T-helper 2 cell treated with Interferon-gamma antibody and Interleukin-4, amounts not matched to agents 5 μg/mL and 100 μg/mL, for 36 hours (primary cell): ENCODE measurements at regions not wholly inside any gene's neighbourhood (a gene's known extent, or its start where the extent isn't known, plus 50 kb on each side); places are given as distances from the start of the nearest gene placed in this dataset.

ENCODE experiments used
- DNase-seq: peaks from one replicate; pipeline ENCODE4 v3.0.0; 2021; ENCODE audit warnings: low spot score
- H3K27ac Mint-ChIP-seq: one replicate; pipeline ENCODE4 v1.8.0; 2021; ENCODE audit warnings: mild to moderate bottlenecking, mixed read lengths
- H3K27me3 Mint-ChIP-seq: one replicate; pipeline ENCODE4 v1.8.0; 2021; ENCODE audit warnings: low read depth, mixed read lengths
- H3K36me3 Mint-ChIP-seq: one replicate; pipeline ENCODE4 v1.8.0; 2021; ENCODE audit warnings: low read depth, mixed read lengths
- H3K4me1 Mint-ChIP-seq: one replicate; pipeline ENCODE4 v1.8.0; 2021; ENCODE audit warnings: low read depth, mixed read lengths
- H3K4me3 Mint-ChIP-seq: one replicate; pipeline ENCODE4 v1.8.0; 2022; ENCODE audit warnings: mild to moderate bottlenecking, moderate library complexity, mixed read lengths
- H3K9me3 Mint-ChIP-seq: one replicate; pipeline ENCODE4 v1.8.0; 2021; ENCODE audit warnings: mixed read lengths

GRCh38 chr3:117217355-117217754, 507.8 kb downstream of the TUSC7 start:
- no peaks in the 10 kb centered on the region for H3K36me3 Mint-ChIP-seq
- H3K4me3 Mint-ChIP-seq, result no peak overlapping the region
- peaks cover 10% of the 10 kb centered on the region for H3K9me3 Mint-ChIP-seq
- no peaks in the 10 kb centered on the region for H3K4me1 Mint-ChIP-seq
- H3K27ac Mint-ChIP-seq, result no peak overlapping the region
- no peaks in the 10 kb centered on the region for H3K27me3 Mint-ChIP-seq
- no peak for DNase-seq

GRCh38 chr3:117217760-117218316, 508.3 kb downstream of the TUSC7 start:
- Mint-ChIP-seq H3K27me3 (no peaks in the 10 kb centered on the region), H3K9me3 (peaks cover 5% of the 10 kb centered on the region), H3K4me1 (no peaks in the 10 kb centered on the region), H3K36me3 (no peaks in the 10 kb centered on the region), H3K4me3 (no peak overlapping the region), H3K27ac (no peak overlapping the region)
- no peak for DNase-seq

DNA sequence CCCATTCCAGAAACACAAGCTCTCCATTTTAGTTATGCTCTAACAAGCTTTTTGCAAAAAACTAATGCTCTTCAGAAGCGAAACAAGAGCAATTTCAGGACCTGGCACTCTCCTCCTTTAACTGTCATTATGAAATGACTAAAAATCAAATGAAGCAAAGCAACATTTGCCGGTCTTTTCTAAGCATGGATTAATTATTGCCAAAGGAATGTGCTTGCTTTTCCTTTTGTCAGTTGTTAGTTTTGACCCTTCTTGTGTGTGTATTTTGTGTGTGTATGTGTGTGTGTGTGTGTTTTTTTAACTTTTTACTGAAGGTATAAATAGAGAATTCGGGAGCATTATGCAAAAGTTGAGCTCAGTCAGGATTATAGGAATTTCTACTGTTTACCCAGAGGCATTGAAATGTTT, 509.1 kb downstream of the TUSC7 start:
- no peak overlapping the region for H3K4me3 Mint-ChIP-seq
- no peaks in the 10 kb centered on the region for H3K27me3 Mint-ChIP-seq
- H3K9me3 Mint-ChIP-seq, result peaks cover 3% of the 10 kb centered on the region
- H3K27ac Mint-ChIP-seq, result no peak overlapping the region
- H3K4me1 Mint-ChIP-seq, result no peaks in the 10 kb centered on the region
- no peaks in the 10 kb centered on the region for H3K36me3 Mint-ChIP-seq
- DNase-seq, result no peak

DNA sequence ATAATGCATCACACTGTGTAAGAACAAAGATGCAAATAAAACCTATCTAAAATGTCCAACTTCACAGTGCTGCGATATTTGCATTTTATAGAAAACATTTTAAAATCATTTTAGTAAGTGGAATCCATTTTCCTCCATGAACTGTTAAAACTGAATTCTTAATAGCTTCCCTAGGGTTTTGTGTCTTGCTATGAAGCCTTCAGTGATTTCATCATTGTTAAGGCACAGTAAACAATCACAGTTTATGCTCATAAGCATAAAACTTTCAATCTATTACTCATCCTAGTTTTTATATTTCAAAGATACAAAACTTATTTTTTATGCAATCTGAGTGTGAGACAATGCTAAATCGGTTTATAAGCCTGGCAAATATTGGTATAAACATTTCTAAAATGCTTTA, 509.7 kb downstream of the TUSC7 start:
- H3K9me3 Mint-ChIP-seq, result peaks cover 3% of the 10 kb centered on the region
- H3K4me1 Mint-ChIP-seq, result no peaks in the 10 kb centered on the region
- H3K4me3 Mint-ChIP-seq, result no peak overlapping the region
- no peaks in the 10 kb centered on the region for H3K36me3 Mint-ChIP-seq
- H3K27ac Mint-ChIP-seq, result no peak overlapping the region
- no peak for DNase-seq
- no peaks in the 10 kb centered on the region for H3K27me3 Mint-ChIP-seq

- Mint-ChIP-seq H3K36me3 (no peaks in the 10 kb centered on the region), H3K4me3 (no peak overlapping the region), H3K27ac (no peak overlapping the region), H3K4me1 (no peaks in the 10 kb centered on the region), H3K27me3 (no peaks in the 10 kb centered on the region), H3K9me3 (no peaks in the 10 kb centered on the region)
- no peak for DNase-seq
These were observed 517.4 kb downstream of the TUSC7 start for GRCh38 chr3:117226932-117227331.

GRCh38 chr3:117228466-117228865, 518.9 kb downstream of the TUSC7 start:
- Mint-ChIP-seq H3K9me3 (no peaks in the 10 kb centered on the region), H3K4me1 (no peaks in the 10 kb centered on the region), H3K4me3 (no peak overlapping the region), H3K27ac (no peak overlapping the region), H3K36me3 (no peaks in the 10 kb centered on the region), H3K27me3 (no peaks in the 10 kb centered on the region)
- no peak for DNase-seq

- no peak overlapping the region for H3K27ac Mint-ChIP-seq
These were observed 521.3 kb downstream of the TUSC7 start for GRCh38 chr3:117230924-117231323.

GRCh38 chr3:117234331-117234730, 524.8 kb downstream of the TUSC7 start:
- H3K36me3 Mint-ChIP-seq, result no peaks in the 10 kb centered on the region
- no peak for DNase-seq
- H3K27me3 Mint-ChIP-seq, result no peaks in the 10 kb centered on the region
- H3K4me1 Mint-ChIP-seq, result no peaks in the 10 kb centered on the region
- no peak overlapping the region for H3K4me3 Mint-ChIP-seq
- no peaks in the 10 kb centered on the region for H3K9me3 Mint-ChIP-seq
- H3K27ac Mint-ChIP-seq, result no peak overlapping the region

More at GRCh38 chr3:117230924-117231323, 521.3 kb downstream of the TUSC7 start:
- no peaks in the 10 kb centered on the region for H3K4me1 Mint-ChIP-seq
- DNase-seq, result no peak
- no peak overlapping the region for H3K4me3 Mint-ChIP-seq
- no peaks in the 10 kb centered on the region for H3K36me3 Mint-ChIP-seq
- H3K27me3 Mint-ChIP-seq, result no peaks in the 10 kb centered on the region
- H3K9me3 Mint-ChIP-seq, result no peaks in the 10 kb centered on the region

- no peak for DNase-seq
- Mint-ChIP-seq H3K4me1 (no peaks in the 10 kb centered on the region), H3K9me3 (peaks cover 3% of the 10 kb centered on the region), H3K27me3 (no peaks in the 10 kb centered on the region), H3K27ac (no peak overlapping the region), H3K36me3 (no peaks in the 10 kb centered on the region), H3K4me3 (no peak overlapping the region)
These were observed 525.7 kb downstream of the TUSC7 start for GRCh38 chr3:117235304-117235703.

DNA sequence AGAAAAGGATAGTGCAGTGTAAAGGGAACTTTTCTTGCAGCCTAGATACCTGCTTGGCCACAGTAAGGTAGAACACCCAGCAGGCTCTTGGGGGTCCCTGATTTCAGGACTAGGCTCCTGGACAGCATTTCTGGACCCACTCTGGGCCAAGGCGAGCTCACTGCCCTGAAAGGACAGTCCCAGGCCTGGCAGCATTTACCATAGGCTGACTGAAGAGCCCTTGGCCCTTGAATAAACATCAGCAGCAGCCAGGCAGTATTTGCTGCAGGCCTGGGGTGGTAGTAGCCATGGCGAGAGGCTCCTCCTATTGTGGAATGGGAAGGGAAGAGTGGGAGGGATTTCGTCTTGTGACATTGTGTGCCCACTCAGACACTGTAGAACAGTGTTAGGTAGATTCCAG, 529.2 kb downstream of the TUSC7 start:
- Mint-ChIP-seq H3K4me1 (no peaks in the 10 kb centered on the region), H3K9me3 (peaks cover 3% of the 10 kb centered on the region), H3K4me3 (no peak overlapping the region), H3K36me3 (no peaks in the 10 kb centered on the region), H3K27ac (no peak overlapping the region), H3K27me3 (no peaks in the 10 kb centered on the region)
- DNase-seq, result no peak

DNA sequence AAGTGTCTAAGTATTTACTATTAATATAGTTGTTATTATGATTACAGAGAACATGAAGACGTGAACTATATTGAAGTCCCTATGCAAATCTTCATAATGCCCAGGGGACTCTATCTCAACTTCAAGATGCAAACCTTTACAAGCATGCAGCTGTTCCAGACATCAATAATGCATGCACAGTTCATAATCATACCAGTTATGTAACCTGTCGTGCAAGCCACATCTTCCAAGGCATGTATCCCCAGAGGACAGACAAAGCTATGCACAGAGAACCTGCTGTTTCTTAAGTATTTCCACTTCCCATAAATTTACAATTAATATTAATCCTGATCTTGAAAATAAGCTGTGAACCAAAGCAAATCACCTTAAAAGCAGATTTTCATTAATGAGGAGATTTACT, 534.1 kb downstream of the TUSC7 start:
- Mint-ChIP-seq H3K4me1 (no peaks in the 10 kb centered on the region), H3K36me3 (no peaks in the 10 kb centered on the region), H3K27me3 (no peaks in the 10 kb centered on the region), H3K4me3 (no peak overlapping the region), H3K9me3 (peaks cover 7% of the 10 kb centered on the region), H3K27ac (no peak overlapping the region)
- no peak for DNase-seq

GRCh38 chr3:117246771-117247555, 537.4 kb downstream of the TUSC7 start:
- H3K4me1 Mint-ChIP-seq, result no peaks in the 10 kb centered on the region
- no peak for DNase-seq
- H3K27ac Mint-ChIP-seq, result no peak overlapping the region
- H3K4me3 Mint-ChIP-seq, result no peak overlapping the region
- no peaks in the 10 kb centered on the region for H3K36me3 Mint-ChIP-seq
- no peaks in the 10 kb centered on the region for H3K27me3 Mint-ChIP-seq
- peaks cover 21% of the 10 kb centered on the region for H3K9me3 Mint-ChIP-seq

- Mint-ChIP-seq H3K27me3 (no peaks in the 10 kb centered on the region), H3K9me3 (peaks cover 21% of the 10 kb centered on the region), H3K4me1 (no peaks in the 10 kb centered on the region), H3K27ac (no peak overlapping the region), H3K36me3 (no peaks in the 10 kb centered on the region), H3K4me3 (no peak overlapping the region)
- DNase-seq, result no peak
These were observed 538.6 kb downstream of the TUSC7 start for GRCh38 chr3:117248153-117248552.

GRCh38 chr3:117252208-117252607, 542.6 kb downstream of the TUSC7 start:
- H3K27ac Mint-ChIP-seq, result no peak overlapping the region
- peaks cover 21% of the 10 kb centered on the region for H3K9me3 Mint-ChIP-seq
- no peak overlapping the region for H3K4me3 Mint-ChIP-seq
- H3K4me1 Mint-ChIP-seq, result no peaks in the 10 kb centered on the region
- DNase-seq, result no peak
- no peaks in the 10 kb centered on the region for H3K36me3 Mint-ChIP-seq
- no peaks in the 10 kb centered on the region for H3K27me3 Mint-ChIP-seq

GRCh38 chr3:117252651-117253050, 543.1 kb downstream of the TUSC7 start:
- Mint-ChIP-seq H3K9me3 (peaks cover 17% of the 10 kb centered on the region), H3K36me3 (no peaks in the 10 kb centered on the region), H3K4me3 (no peak overlapping the region), H3K4me1 (no peaks in the 10 kb centered on the region), H3K27ac (no peak overlapping the region), H3K27me3 (no peaks in the 10 kb centered on the region)
- DNase-seq, result no peak
